Fibroblast of peridontal ligament (primary cell): ENCODE measurements at regions not wholly inside any gene's neighbourhood (a gene's known extent, or its start where the extent isn't known, plus 50 kb on each side); places are given as distances from the start of the nearest gene placed in this dataset.
"Not testable (repeated sequence)": the region's sequence is repeated elsewhere in the genome, so short reads cannot be mapped to it uniquely, and the experiment has no call there.

Experiments
- DNase-seq: peaks from one replicate; pipeline ENCODE4 v3.0.0-alpha.2; 2010; ENCODE audit errors: extremely low read depth

DNA sequence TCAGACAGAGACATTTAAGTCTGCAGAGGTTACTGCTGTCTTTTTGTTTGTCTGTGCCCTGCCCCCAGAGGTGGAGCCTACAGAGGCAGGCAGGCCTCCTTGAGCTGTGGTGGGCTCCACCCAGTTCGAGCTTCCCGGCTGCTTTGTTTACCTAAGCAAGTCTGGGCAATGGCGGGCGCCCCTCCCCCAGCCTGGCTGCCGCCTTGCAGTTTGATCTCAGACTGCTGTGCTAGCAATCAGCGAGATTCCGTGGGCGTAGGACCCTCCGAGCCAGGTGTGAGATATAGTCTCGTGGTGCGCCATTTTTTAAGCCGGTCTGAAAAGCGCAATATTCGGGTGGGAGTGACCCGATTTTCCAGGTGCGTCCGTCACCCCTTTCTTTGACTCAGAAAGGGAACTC is 245.0 kb upstream of the CDH2 start:
- not testable (repeated sequence) for DNase-seq

DNA sequence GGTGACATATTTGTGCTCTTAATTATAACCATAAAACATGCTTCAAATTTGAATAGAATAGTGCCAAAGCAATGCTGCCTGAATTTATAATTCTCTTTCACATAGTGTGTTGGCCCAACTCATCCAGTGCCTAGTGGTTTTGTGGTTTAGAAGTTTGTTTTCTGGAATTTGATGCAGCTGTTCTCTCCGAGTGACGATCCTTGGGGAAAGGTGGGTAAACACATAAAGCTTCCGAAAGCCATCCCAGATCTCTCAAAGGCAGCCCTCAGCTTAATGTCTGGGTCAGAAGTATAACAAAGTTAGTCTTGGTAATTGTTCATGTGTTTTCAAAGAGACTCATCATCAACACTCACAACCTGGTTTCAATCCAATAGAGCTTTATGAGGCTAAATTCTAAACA is 235.6 kb upstream of the CDH2 start:
- peak; percentile 46 for DNase-seq

- peak; percentile 75 for DNase-seq
These were observed 234.9 kb upstream of the CDH2 start for GRCh38 chr18:28411806-28412205.

GRCh38 chr18:28409811-28410210 is 232.9 kb upstream of the CDH2 start:
- DNase-seq = no peak

DNA sequence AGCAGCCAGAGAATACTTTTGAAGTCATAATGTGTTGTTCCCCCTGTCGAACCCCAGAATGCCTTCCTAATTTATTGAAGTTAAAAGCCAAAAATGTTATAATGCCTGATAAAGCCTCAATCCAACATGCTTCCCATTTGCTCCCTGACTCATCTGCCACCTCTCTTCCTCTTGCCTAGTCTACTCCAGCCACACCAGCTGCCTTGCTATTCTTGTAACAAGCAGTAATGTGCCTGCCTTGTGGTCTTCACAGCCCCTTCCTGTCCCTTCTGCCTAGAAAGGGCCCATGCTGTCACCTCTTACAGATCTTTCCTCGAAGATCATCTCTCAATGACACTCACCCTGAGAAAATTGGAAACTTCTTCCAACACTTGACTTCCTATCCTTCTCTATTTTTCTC is 231.6 kb upstream of the CDH2 start:
- DNase-seq = no peak

GRCh38 chr18:28407681-28408080 is 230.8 kb upstream of the CDH2 start:
- DNase-seq = peak; percentile 11

DNA sequence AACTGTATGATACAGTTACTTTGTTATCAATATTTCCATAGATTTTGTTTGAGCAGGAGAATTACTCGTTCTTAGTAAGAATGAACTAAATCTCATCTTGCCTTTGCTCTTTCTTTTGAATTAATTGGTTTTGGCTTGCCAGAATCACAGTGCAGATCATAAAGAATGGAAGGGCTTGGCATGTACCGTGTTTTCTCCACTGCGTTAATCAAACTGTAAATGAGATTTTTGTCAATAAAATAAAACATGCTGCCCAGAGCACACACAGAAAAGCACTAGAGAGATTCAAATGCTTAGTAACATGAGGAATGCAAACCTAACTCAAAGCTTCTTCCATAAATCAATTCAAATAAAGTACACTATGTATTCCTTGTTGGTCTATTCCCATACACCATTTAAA is 229.6 kb upstream of the CDH2 start:
- DNase-seq = no peak

DNA sequence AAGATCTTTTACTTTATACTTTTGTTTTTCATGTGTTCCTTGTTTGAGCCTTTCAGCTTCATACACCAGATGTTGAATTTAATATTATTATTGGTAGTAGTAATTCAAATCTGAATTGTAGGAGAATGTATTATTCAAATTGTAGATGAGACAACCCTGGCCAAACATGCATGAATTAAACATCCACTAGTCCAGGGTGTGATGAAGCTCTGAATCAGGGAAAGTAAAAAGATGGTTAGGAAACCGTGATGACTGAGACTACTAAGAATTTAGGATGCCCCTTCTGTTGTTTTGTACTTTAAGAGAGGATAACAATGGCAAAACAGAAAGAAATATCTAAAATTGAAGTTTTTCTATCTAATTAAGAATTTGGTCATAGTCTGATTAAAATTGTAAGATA is 227.8 kb upstream of the CDH2 start:
- no peak for DNase-seq

DNA sequence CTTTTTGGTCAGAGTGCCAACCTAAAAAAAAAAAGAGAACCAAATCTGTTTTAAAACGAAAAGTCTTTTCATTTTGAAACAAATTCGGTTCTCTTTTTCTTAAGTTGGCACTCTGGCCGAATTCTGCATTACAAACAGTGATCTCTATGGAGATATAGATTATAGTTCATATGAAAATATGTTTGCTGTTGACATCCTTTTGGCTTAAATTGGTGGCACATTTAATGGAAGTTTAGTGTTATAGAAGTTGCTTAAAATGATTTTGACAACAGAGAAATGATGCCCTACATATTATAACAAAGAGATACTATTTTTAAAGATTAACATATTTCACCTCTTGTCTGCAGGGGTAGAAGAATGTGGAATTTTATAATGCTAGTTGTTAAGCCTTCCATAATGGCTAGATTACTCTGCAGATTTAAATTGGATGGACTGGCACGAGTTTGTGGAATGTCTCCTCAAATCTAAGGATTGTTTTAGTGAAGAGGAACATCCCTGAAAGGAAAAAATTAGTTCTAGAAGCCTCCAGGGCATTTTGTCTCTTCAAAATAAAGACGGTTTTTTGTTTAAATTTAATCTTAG is 222.9 kb upstream of the CDH2 start:
- no peak for DNase-seq

GRCh38 chr18:28398471-28398870 is 221.5 kb upstream of the CDH2 start:
- DNase-seq = no peak

DNA sequence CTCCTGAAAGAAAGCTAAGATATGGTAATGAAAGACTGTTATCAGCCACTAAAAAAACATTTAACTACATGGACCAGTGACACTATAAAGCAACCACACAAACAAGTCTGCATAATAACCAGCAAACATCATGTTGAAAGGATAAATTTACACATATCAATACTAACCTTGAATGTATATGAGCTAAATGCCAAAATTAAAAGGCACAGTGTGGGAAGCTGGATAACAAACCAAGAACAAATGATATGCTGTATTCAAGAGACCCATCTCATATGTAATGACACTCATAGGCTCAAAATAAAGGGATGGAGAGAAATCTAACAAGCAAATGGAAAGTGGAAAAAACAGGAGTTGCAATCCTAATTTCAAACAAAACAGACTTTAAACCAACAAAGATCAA is 213.1 kb upstream of the CDH2 start:
- no peak for DNase-seq

- DNase-seq = no peak
These were observed 205.4 kb upstream of the CDH2 start for GRCh38 chr18:28382215-28382879.

DNA sequence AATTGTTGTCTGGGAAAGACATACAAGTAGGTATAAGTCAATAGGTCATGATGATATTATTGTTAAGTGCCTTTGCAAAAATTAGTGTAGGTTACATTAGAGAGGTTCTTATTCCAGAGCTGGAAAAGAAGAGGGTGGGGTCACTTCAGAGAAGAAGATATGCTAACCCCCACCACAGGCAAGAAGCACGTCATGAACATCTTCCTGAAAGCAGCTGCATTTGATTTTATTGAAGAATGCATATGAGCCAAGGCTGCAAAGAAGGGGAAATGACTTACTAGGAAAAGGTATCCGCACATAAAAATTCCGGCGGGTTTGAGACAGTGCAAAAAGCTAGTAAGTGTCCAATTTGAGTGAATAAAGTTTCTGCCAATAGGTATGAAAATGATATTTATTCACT is 195.3 kb upstream of the CDH2 start:
- DNase-seq = no peak

- no peak for DNase-seq
These were observed 189.7 kb upstream of the CDH2 start for GRCh38 chr18:28366676-28367075.

DNA sequence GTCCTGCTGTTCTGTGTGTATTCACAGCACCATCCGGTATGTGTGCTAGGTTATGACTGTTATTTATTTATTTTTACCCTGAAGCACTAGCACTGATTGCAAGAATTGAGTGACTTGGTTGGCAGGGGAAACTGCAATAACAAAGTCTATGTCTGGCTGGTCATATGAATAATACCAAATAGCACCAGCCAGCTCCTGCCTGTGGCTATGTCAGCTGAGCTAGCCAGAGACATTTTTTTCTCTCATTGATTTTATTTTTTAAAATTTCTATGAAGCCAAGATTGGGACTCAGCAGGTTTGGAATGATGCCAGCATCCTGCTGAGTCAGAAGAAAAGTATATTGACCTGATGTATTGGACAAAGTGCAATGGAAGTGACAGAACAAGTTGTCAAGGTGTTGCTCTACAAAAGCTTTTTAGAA is 188.5 kb upstream of the CDH2 start:
- peak; percentile 2 for DNase-seq

DNA sequence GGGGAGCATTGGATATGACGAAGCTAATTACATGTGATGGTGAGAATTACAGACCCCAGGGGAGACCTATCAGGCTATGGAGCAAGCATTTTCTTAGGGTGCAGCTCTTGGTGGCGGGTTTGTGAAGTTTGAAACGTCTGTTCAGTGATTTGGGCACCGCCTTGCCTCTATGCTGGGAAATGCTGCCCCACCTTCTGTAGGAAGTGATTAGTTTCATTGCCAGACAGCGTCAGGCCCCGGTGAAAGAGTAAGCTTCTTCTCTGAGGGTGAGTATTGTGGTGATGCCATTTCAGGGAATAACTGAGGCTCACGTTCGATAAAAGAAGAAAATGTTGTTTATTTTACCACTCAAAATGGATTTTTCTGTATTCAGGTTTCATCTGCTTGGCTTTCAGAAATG is 186.2 kb upstream of the CDH2 start:
- no peak for DNase-seq

GRCh38 chr18:28359176-28359575 is 182.2 kb upstream of the CDH2 start:
- no peak for DNase-seq

DNA sequence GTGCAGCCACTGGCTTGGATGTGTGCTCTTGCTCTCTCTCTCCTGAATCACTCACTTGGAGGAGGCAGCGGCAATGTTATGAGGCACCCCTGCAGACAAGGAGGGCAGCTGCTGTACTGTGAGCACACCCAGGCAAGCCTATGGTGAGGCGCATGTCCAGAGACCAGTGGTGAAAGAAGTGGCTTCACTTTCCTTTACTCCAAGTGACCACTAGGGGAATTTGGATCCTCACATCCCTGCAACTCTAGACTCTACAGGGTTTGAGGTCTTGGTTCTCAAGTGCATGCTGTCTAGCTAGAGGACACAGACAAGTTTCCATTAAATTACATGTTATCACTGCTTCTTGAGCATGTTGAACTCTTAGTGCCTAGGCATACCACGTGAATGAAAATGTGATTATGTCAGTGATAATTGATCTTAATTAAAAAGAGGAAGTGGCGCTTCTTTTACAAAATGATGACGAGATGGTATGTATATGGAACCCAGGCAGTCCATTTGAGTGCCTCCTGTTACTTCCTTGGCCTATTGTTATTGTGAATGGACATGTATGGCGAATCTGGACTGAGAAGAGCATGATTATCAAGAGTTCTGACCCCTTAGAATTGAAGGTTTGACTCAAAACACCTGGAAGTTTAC is 181.0 kb upstream of the CDH2 start:
- no peak for DNase-seq

- DNase-seq = no peak
These were observed 173.9 kb upstream of the CDH2 start for GRCh38 chr18:28350821-28351220.

GRCh38 chr18:28342231-28342630 is 165.3 kb upstream of the CDH2 start:
- DNase-seq = no peak

DNA sequence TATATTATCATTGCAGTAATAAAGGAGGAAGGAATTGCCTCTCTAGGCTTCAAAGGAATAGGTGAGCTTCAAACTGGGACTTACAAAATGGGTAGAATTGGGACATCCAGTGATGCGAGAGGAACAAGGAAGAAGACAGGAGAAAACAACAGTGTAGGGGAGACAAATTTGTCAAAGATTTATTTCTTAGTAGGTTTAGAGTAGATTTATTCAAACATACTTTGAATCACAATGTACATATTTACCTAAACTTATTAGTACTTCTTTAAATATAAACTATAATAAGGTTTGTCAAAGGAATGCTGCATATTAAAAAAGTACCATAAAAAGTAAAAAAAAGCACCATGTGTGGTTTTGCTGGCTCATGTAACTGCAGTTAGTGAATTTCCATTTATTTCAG is 161.4 kb upstream of the CDH2 start:
- DNase-seq = no peak

DNA sequence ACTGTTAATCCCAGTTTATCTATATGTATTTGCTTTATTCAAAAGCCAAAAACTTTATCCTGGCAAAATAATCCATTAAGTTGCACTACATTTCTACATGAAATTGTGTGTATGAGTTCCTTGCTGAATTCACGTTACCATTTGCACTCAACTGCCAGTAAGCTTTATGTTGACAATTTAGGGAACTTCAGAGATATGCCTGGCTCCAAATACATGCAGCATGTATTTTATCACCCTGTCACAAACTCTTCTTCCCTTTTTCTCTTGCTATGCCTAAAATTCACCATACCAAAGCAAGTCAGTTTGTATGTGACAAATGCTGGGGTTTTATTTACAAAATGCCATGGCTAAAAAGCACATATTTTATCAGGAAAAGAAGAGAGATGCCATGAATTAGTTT is 157.6 kb upstream of the CDH2 start:
- DNase-seq = no peak

GRCh38 chr18:28332071-28332470 is 155.1 kb upstream of the CDH2 start:
- DNase-seq = no peak

GRCh38 chr18:28331551-28331950 is 154.6 kb upstream of the CDH2 start:
- DNase-seq = no peak
